22Rv1 (cell line): ENCODE measurements at regions not wholly inside any gene's neighbourhood (a gene's known extent, or its start where the extent isn't known, plus 50 kb on each side); places are given as distances from the start of the nearest gene placed in this dataset.

ENCODE experiments used
- CTCF ChIP-seq: fragments of 450-650 bp; IDR thresholded peaks from 2 replicates; pipeline ENCODE4 v1.5.1; 2017; ENCODE audit warnings: mild to moderate bottlenecking
- ZFX ChIP-seq: fragments of 450-650 bp; IDR thresholded peaks from 2 replicates; pipeline ENCODE4 v1.6.1; 2017; ENCODE audit warnings: antibody characterized with exemption, borderline replicate concordance

- no peak for TF ChIP-seq CTCF
- no peak for TF ChIP-seq ZFX
Measured at GRCh38 chr7:17194656-17195055, 103.8 kb upstream of the AHR start.
